PC-3 (cell line): ENCODE measurements at regions not wholly inside any gene's neighbourhood (a gene's known extent, or its start where the extent isn't known, plus 50 kb on each side); places are given as distances from the start of the nearest gene placed in this dataset.

Source experiments
- ATAC-seq: fragments of 200-7000 bp; cut with Tn5 transposase; 2 replicates; pipeline ENCODE4 v1.9.1; 2020; ENCODE audit warnings: mild to moderate bottlenecking, moderate library complexity
- BruUV-seq: library from RNA; stranded (reverse); fragments of 400-500 nt; replicated peaks from 2 replicates; lab custom pipeline; 2021; lab: Mats Ljungman, UMichigan
- CTCF ChIA-PET: fragments of 300-600 bp; sonication (Branson Sonifier 250); formaldehyde crosslinking; loops from one replicate; lab custom pipeline; 2022; ENCODE audit warnings: antibody characterized with exemption; lab: Charles Lee
- POLR2A ChIA-PET: fragments of 300-600 bp; sonication (Branson Sonifier 250); formaldehyde crosslinking; loops from one replicate; lab custom pipeline; 2022; ENCODE audit warnings: antibody characterized with exemption; ENCODE audit not compliant: unreplicated experiment; lab: Charles Lee
- DNase-seq: peaks from one replicate; pipeline ENCODE4 v3.0.0-alpha.2; 2015
- H2AFZ ChIP-seq: fragments of 300-600 bp; sonication (generic); 2 replicates; pipeline ENCODE4 v1.6.0; 2016; ENCODE audit warnings: antibody characterized with exemption, low read length
- H3F3A ChIP-seq: fragments of 300-600 bp; sonication (generic); one replicate; pipeline ENCODE4 v1.6.0; 2017; ENCODE audit warnings: antibody characterized with exemption, low read length, control low read depth, mild to moderate bottlenecking; ENCODE audit not compliant: unreplicated experiment
- H3K27ac ChIP-seq: fragments of 300-600 bp; sonication (generic); 2 replicates; pipeline ENCODE4 v1.5.1; 2016; ENCODE audit warnings: mild to moderate bottlenecking, low read length
- H3K27me3 ChIP-seq: fragments of 300-600 bp; sonication (generic); 2 replicates; pipeline ENCODE4 v1.6.1; 2016; ENCODE audit warnings: low read length, mixed read lengths
- H3K36me3 ChIP-seq: fragments of 300-600 bp; sonication (generic); 2 replicates; pipeline ENCODE4 v1.6.1; 2016; ENCODE audit warnings: low read depth, mixed run types, low read length, mixed read lengths
- H3K4me1 ChIP-seq: fragments of 300-600 bp; sonication (generic); 2 replicates; pipeline ENCODE4 v1.5.1; 2016; ENCODE audit warnings: low read length; ENCODE audit not compliant: insufficient read depth
- H3K4me2 ChIP-seq: fragments of 300-600 bp; sonication (generic); 2 replicates; pipeline ENCODE4 v1.6.0; 2016; ENCODE audit warnings: low read length
- H3K4me3 ChIP-seq: fragments of 300-600 bp; sonication (generic); 2 replicates; pipeline ENCODE4 v1.5.1; 2016; ENCODE audit warnings: mild to moderate bottlenecking, low read length, mixed read lengths
- H3K79me2 ChIP-seq: fragments of 300-600 bp; sonication (generic); 2 replicates; pipeline ENCODE4 v1.6.1; 2017; ENCODE audit warnings: low read length, mixed read lengths
- H3K9ac ChIP-seq: fragments of 300-600 bp; sonication (generic); 2 replicates; pipeline ENCODE4 v1.6.0; 2016; ENCODE audit warnings: mild to moderate bottlenecking, low read length
- H3K9me2 ChIP-seq: fragments of 300-600 bp; sonication (generic); replicated peaks from 2 replicates; pipeline ENCODE4 v1.6.1; 2016; ENCODE audit warnings: mixed run types, low read length, mixed read lengths
- H3K9me3 ChIP-seq: fragments of 300-600 bp; sonication (generic); 2 replicates; pipeline ENCODE4 v1.6.1; 2016; ENCODE audit warnings: low read length, mixed read lengths
- H4K20me1 ChIP-seq: fragments of 300-600 bp; sonication (generic); 2 replicates; pipeline ENCODE4 v1.6.1; 2016; ENCODE audit warnings: low read length, mixed read lengths
- CTCF ChIP-seq: fragments of 300-600 bp; sonication (generic); conservative IDR thresholded peaks from 2 replicates; pipeline ENCODE4 v1.5.1; 2017; ENCODE audit warnings: antibody characterized with exemption, low read depth, mild to moderate bottlenecking, low read length
- EZH2 ChIP-seq: fragments of 300-600 bp; sonication (generic); IDR thresholded peaks from one replicate; pipeline ENCODE4 v1.6.1; 2017; ENCODE audit warnings: antibody characterized with exemption, mild to moderate bottlenecking, low read length; ENCODE audit not compliant: unreplicated experiment
- EZH2phosphoT487 ChIP-seq: fragments of 300-600 bp; sonication (generic); IDR thresholded peaks from 2 replicates; pipeline ENCODE4 v1.6.1; 2018; ENCODE audit warnings: mild to moderate bottlenecking, antibody characterized with exemption, low read length, borderline replicate concordance
- intact Hi-C: fragments of 100-400 bp; cut with micrococcal nuclease; formaldehyde crosslinking; loops from 2 replicates; pipeline ENCODE4 v1.9.0; 2023

GRCh38 chr5:51846015-51846414 is 462.8 kb downstream of the ISL1 start:
- Histone ChIP-seq H3K9me3 (no peaks in the 10 kb centered on the region), H3K4me1 (no peaks in the 10 kb centered on the region), H3K4me3 (no peak overlapping the region), H3K27ac (no peak overlapping the region), H3K27me3 (no peaks in the 10 kb centered on the region), H2AFZ (no peak overlapping the region), H4K20me1 (no peaks in the 10 kb centered on the region), H3K79me2 (no peaks in the 10 kb centered on the region), H3F3A (no peaks in the 10 kb centered on the region), H3K4me2 (no peak overlapping the region), H3K9me2 (no peaks in the 10 kb centered on the region), H3K36me3 (no peaks in the 10 kb centered on the region), H3K9ac (no peak overlapping the region)
- BruUV-seq = no TSS peak
- ChIA-PET POLR2A (no interaction called here), CTCF (no interaction called here)
- no peak for ATAC-seq
- intact Hi-C loops = loop anchor here (10.0 kb wide), 2 partner anchors 161 to 461 kb away; partner anchors contain the start of gene ISL1
- TF ChIP-seq EZH2 (no peak), EZH2phosphoT487 (no peak), CTCF (no peak)
- DNase-seq = peak; percentile 37

GRCh38 chr5:51859624-51860023 is 476.4 kb downstream of the ISL1 start:
- Histone ChIP-seq H3F3A (no peaks in the 10 kb centered on the region), H2AFZ (no peak overlapping the region), H4K20me1 (no peaks in the 10 kb centered on the region), H3K4me3 (no peak overlapping the region), H3K4me1 (peaks cover 16% of the 10 kb centered on the region), H3K36me3 (no peaks in the 10 kb centered on the region), H3K9me3 (no peaks in the 10 kb centered on the region), H3K27ac (peak overlapping the region; percentile 64), H3K79me2 (no peaks in the 10 kb centered on the region), H3K4me2 (peak overlapping the region; percentile 1; the same call in 1 of the 2 replicates), H3K27me3 (no peaks in the 10 kb centered on the region), H3K9ac (no peak overlapping the region), H3K9me2 (no peaks in the 10 kb centered on the region)
- ChIA-PET CTCF (no interaction called here), POLR2A (no interaction called here)
- ATAC-seq = no peak
- intact Hi-C loops = loop anchor here (2.0 to 10.0 kb wide), 4 partner anchors 31 to 365 kb away; no protein-coding TSS in a partner anchor
- DNase-seq = no peak
- BruUV-seq = no TSS peak
- no peak for TF ChIP-seq EZH2phosphoT487

GRCh38 chr5:51860532-51861018 is 477.3 kb downstream of the ISL1 start:
- ChIA-PET POLR2A (no interaction called here), CTCF (no interaction called here)
- Histone ChIP-seq H3K9ac (no peak overlapping the region), H3K9me3 (no peaks in the 10 kb centered on the region), H3K4me1 (peaks cover 16% of the 10 kb centered on the region), H3K27ac (peak overlapping the region; percentile 68), H3K4me3 (no peak overlapping the region), H3K27me3 (no peaks in the 10 kb centered on the region), H3K79me2 (no peaks in the 10 kb centered on the region), H3K4me2 (peak overlapping the region; percentile 53), H3K9me2 (no peaks in the 10 kb centered on the region), H3K36me3 (no peaks in the 10 kb centered on the region), H2AFZ (no peak overlapping the region), H3F3A (no peaks in the 10 kb centered on the region), H4K20me1 (no peaks in the 10 kb centered on the region)
- no TSS peak for BruUV-seq
- intact Hi-C loops = loop anchor here (2.0 to 10.0 kb wide), 4 partner anchors 32 to 366 kb away; no protein-coding TSS in a partner anchor
- TF ChIP-seq EZH2 = no peak
- TF ChIP-seq EZH2phosphoT487 = no peak
- no peak for TF ChIP-seq CTCF
- peak; percentile 82 for DNase-seq
- peak; percentile 96 for ATAC-seq
